ENCODE measurements at regions not wholly inside any gene's neighbourhood (a gene's known extent, or its start where the extent isn't known, plus 50 kb on each side); places are given as distances from the start of the nearest gene placed in this dataset.

DNA sequence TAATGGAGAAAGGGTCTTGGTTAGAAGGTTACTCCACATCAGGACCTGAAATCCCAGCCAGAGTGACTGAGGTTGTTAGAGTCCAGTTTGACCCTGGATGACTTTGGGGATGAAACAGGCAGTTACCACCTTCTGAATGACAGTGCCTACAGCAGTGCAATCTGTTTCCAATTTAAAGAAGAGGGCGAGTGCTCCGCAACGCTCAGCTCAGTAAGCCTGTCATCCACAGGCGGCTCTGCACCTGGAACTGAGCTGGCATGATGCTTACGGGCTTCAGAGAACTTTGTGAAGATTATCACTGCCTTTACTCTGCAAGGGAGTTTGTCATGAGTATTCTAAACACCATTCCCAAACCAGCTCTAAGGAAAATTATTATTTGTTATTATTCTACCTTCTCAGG lies 127.7 kb upstream of the SLC24A5 start:
- Mint-ChIP-seq H3K27me3 (peaks cover 3% of the 10 kb centered on the region), H3K9me3 (no peaks in the 10 kb centered on the region), H3K27ac (no peak overlapping the region), H3K36me3 (no peaks in the 10 kb centered on the region), H3K4me1 (ENCODE audit: unreplicated experiment) (no peaks in the 10 kb centered on the region), H3K4me3 (no peak overlapping the region)
- TF ChIP-seq, protein P1, sequence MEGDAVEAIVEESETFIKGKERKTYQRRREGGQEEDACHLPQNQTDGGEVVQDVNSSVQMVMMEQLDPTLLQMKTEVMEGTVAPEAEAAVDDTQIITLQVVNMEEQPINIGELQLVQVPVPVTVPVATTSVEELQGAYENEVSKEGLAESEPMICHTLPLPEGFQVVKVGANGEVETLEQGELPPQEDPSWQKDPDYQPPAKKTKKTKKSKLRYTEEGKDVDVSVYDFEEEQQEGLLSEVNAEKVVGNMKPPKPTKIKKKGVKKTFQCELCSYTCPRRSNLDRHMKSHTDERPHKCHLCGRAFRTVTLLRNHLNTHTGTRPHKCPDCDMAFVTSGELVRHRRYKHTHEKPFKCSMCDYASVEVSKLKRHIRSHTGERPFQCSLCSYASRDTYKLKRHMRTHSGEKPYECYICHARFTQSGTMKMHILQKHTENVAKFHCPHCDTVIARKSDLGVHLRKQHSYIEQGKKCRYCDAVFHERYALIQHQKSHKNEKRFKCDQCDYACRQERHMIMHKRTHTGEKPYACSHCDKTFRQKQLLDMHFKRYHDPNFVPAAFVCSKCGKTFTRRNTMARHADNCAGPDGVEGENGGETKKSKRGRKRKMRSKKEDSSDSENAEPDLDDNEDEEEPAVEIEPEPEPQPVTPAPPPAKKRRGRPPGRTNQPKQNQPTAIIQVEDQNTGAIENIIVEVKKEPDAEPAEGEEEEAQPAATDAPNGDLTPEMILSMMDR (conservative IDR thresholded peaks at IDR 0.05) = no peak
- no peak for DNase-seq (ENCODE audit: extremely low spot score, unreplicated experiment)

DNA sequence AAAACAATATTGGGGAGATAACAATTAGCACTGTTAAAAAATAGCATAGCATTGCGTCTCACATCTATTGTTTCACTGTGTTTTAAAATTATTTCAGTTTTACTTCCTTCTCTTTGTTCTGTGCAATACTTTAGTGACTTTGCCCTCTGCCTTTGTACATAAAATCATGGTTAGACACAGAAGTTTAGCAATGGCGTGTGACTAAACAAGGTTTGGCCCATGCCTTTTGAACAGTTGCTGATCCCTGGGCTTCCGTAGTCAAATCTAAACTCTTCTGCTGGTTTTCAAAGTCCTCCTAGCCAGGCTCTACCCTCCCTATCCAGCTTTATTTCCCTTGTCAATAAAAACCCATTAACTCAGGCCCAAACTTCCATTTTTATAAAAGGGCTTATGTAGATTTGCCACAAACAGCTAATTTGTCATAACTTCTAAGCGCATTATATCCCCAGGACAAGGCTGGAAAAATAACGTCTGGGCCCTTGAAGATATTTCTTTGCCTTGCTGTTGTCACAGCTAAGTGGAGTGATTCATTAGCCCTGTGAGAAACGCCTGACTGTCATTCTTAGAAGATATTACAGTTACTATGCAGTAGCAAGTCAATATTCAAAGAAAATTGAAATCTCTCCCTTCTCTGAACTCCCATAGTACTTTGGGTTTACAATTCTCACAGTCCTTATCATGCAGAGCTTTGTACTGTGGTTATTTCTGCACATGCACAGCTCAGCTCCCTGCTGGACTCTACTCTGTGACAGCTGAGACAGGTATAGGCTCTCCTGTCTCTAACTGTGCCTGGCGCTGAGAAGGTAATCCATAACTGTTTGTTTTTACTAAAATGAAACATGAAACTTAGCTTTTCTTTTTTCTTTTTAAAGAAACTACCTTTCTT lies 123.4 kb upstream of the SLC24A5 start:
- TF ChIP-seq, protein P1 (conservative IDR thresholded peaks at IDR 0.05) = no peak
- peaks cover 3% of the 10 kb centered on the region for H3K27me3 Mint-ChIP-seq
- no peak for DNase-seq (ENCODE audit: extremely low spot score, unreplicated experiment)
- H3K36me3 Mint-ChIP-seq = no peaks in the 10 kb centered on the region
- no peak overlapping the region for H3K4me3 Mint-ChIP-seq
- no peaks in the 10 kb centered on the region for H3K4me1 Mint-ChIP-seq (ENCODE audit: unreplicated experiment)
- no peak overlapping the region for H3K27ac Mint-ChIP-seq
- H3K9me3 Mint-ChIP-seq = no peaks in the 10 kb centered on the region

DNA sequence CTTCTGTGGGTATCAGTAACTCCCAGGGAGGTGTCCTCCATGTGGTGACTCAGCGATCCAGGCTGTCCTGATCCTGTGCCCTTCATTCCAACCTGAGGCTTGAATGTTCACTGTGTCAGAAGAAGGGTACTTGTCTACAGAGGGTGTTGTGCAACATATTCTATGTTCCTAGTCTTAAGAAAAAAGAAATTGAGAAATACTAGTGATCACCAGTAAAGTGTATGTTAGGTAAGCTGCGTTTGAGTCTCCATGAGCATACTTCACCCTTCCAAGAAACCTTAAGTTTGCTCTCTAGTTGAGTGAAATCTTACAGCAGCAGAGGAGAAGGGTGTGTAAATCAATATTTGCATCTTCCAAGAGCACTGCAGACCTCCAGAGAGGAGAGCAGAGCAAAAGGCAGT lies 122.2 kb upstream of the SLC24A5 start:
- H3K9me3 Mint-ChIP-seq = no peaks in the 10 kb centered on the region
- no peak for DNase-seq (ENCODE audit: extremely low spot score, unreplicated experiment)
- H3K27ac Mint-ChIP-seq = no peak overlapping the region
- no peak overlapping the region for H3K4me3 Mint-ChIP-seq
- H3K36me3 Mint-ChIP-seq = no peaks in the 10 kb centered on the region
- peaks cover 6% of the 10 kb centered on the region for H3K27me3 Mint-ChIP-seq
- TF ChIP-seq, protein P1 (conservative IDR thresholded peaks at IDR 0.05) = no peak
- H3K4me1 Mint-ChIP-seq (ENCODE audit: unreplicated experiment) = peaks cover 4% of the 10 kb centered on the region

DNA sequence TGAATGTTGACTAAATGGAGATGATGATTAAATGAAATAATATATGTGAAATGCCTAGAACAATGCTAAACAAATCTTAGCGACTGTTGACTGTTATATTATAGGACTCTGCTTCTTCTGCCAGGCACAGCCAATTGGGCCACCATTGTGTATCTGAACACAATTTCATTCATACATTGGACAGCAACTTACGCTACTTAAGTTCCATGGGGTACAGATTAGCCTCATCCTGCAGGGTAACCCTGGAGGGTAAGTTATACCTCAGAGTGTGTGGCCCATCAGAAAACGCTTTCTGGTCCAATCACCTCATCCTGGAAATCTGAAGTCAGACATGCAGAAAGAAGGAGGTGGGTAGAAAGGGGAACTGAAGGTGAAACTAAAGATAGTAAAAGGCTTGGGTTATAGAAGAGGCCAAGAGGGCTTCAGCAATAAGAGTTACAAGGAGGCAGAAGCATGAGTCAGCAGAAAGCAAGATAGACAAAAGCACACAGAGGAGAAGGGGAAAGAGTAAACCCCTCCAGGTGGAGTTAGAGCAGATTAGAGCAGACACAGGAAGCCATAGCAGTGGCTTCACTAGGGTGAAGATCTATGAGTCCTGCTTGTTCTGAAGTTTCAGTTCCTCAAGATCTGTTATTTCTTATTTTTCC lies 119.3 kb upstream of the SLC24A5 start:
- no peaks in the 10 kb centered on the region for H3K36me3 Mint-ChIP-seq

DNA sequence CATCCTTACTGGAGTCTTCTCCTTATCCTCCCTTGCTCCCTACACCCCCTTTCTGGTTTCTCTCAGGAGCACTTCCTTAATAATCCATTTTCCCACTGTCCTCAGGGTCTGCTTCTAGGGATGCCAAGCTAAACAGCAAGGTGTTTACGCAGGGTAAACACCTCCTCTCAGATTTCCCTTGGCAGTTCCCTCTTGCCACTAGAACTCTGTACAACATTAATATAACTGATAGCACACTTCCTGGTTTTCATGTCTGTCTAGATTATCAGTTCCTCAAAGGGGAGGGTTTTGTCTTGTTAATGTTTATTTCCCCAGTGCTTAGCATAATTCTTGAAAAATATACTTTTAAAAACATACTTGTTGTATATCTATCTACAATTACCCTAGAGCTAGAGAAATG lies 118.0 kb upstream of the SLC24A5 start:
- Mint-ChIP-seq H3K27me3 (peaks cover 3% of the 10 kb centered on the region), H3K27ac (no peak overlapping the region), H3K4me3 (no peak overlapping the region), H3K4me1 (ENCODE audit: unreplicated experiment) (peaks cover 20% of the 10 kb centered on the region), H3K9me3 (peaks cover 9% of the 10 kb centered on the region), H3K36me3 (no peaks in the 10 kb centered on the region)
- no peak for DNase-seq (ENCODE audit: extremely low spot score, unreplicated experiment)
- TF ChIP-seq, protein P1 (conservative IDR thresholded peaks at IDR 0.05) = no peak

More for the DNA sequence above, 119.3 kb upstream of the SLC24A5 start:
- Mint-ChIP-seq H3K27me3 (peaks cover 3% of the 10 kb centered on the region), H3K27ac (no peak overlapping the region), H3K4me1 (ENCODE audit: unreplicated experiment) (peaks cover 17% of the 10 kb centered on the region), H3K4me3 (no peak overlapping the region), H3K9me3 (peaks cover 7% of the 10 kb centered on the region)
- DNase-seq (ENCODE audit: extremely low spot score, unreplicated experiment) = no peak
- TF ChIP-seq, protein P1 (conservative IDR thresholded peaks at IDR 0.05) = no peak

Data from type B pancreatic cell (in vitro differentiated cells).